LNCAP (cell line): ENCODE measurements at regions not wholly inside any gene's neighbourhood (a gene's known extent, or its start where the extent isn't known, plus 50 kb on each side); places are given as distances from the start of the nearest gene placed in this dataset.

Source experiments
- TF ChIP-seq, protein P1 (sequence below): fragments of 450-650 bp; IDR thresholded peaks from 2 replicates; pipeline ENCODE4 v1.5.1; 2017; ENCODE audit warnings: mild to moderate bottlenecking

DNA sequence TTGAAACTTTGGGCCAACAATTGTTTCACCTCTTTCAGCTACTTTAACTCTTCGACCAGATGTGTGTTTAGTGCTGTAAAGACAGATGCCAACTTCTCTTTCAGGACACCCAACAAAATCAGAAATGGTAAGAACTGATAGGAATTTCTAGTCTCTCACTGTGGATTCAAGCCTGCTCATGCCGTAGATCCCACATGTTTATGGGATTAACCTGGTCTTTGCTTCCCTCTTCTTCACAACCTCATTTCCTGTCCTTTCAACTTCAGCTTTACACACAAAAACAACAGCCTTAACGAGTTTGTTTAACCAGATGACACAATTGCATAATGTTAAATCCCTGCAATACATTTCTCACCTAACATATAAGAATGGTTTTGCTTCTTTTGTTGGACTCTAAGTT is 1031.9 kb upstream of the LRFN5 start:
- TF ChIP-seq, protein P1, sequence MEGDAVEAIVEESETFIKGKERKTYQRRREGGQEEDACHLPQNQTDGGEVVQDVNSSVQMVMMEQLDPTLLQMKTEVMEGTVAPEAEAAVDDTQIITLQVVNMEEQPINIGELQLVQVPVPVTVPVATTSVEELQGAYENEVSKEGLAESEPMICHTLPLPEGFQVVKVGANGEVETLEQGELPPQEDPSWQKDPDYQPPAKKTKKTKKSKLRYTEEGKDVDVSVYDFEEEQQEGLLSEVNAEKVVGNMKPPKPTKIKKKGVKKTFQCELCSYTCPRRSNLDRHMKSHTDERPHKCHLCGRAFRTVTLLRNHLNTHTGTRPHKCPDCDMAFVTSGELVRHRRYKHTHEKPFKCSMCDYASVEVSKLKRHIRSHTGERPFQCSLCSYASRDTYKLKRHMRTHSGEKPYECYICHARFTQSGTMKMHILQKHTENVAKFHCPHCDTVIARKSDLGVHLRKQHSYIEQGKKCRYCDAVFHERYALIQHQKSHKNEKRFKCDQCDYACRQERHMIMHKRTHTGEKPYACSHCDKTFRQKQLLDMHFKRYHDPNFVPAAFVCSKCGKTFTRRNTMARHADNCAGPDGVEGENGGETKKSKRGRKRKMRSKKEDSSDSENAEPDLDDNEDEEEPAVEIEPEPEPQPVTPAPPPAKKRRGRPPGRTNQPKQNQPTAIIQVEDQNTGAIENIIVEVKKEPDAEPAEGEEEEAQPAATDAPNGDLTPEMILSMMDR, result no peak

DNA sequence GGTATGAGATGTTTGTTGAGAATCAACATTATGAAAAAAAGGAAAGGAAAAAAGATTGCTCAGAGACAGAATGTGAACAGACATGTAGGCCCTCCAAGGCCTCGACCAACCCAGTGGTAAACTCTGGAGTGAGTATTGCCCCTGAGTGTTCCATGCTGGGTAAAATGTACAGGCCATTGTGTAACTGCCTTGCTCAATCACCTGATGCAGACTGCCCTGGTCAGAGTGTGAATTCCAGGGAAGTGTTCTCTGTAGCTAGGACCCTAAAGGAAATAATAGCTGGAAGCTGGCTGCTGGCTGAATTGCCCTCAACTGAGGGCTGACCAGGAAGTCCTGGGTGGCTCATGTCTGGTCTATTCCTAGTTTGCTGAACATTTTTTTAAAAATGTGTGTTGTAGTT is 1081.4 kb upstream of the LRFN5 start:
- TF ChIP-seq, protein P1, result no peak

DNA sequence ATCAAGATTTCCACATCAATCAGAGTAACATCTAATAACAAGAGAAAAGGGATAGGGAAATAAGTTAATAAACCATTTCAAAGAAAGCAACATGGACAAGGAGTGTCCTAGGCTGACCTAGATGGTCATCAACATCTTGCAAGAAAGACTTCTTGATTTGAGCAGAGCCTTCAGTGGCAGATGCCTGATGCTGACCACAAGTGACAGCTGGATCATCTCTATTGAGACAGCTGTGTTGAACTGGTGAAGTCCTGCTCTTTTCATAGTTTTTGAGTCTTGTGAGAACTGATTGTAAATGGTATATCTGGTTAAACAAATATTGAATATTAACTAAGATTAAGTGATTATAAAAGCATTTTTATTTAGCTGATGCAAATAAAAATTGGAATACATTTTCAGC is 1083.6 kb upstream of the LRFN5 start:
- TF ChIP-seq, protein P1, result no peak

DNA sequence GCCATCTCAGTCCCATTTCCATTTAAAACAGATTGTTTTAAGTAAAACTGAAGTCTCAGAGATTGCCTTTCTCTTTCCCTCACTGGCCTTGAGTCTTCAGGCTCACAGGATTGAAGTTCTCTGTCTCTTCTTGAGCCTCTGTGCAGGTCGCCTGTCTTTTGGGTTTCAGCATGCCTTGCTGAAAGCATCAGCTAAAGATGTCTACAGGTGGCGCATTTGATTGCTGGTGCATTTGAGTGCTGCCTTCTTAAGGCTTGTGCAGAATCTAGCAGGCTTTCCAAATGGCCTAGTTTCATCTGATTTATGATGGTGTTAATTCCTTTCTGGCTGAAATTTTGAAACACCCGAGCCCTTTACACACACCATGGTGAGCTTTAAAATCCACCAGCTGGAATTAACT is 1062.2 kb upstream of the FBXO33 start:
- TF ChIP-seq, protein P1, result no peak

DNA sequence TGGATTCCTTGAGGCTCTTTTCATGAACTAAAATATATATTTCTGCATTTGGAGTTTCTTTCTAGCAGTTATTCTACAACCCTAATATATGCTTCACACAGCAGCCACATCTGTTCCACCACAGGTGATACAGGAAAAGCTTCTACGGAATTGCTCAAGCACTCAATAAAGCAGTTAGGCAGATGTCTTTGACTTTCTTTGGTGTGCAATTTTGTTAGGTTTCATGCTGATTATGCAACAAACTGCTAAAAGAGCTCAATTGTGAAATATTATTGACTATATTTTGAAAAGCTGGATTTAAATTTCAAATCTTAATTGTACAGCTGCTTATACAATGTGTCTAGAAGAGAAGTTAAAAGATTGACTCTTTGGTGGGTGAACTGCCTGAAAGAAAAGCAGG is 1055.6 kb upstream of the FBXO33 start:
- TF ChIP-seq, protein P1, result no peak

DNA sequence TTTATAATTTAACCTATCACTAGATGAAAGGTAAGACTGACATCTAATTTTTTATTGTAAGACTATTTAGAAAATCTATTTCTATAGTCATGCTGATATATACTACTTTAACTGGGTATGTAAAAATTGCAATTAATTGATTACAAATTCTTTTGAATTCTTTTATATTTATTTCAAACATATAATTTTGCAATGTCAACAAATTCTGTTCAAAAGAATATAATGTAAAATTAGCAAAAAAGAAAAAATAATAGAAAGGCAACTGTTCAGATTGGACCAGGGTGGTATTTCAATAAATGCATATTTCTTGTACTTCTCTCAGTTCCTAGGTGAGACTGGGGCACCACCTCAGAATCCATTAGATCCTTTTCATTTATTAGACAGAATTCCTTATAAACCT is 1053.5 kb upstream of the FBXO33 start:
- TF ChIP-seq, protein P1, result no peak

DNA sequence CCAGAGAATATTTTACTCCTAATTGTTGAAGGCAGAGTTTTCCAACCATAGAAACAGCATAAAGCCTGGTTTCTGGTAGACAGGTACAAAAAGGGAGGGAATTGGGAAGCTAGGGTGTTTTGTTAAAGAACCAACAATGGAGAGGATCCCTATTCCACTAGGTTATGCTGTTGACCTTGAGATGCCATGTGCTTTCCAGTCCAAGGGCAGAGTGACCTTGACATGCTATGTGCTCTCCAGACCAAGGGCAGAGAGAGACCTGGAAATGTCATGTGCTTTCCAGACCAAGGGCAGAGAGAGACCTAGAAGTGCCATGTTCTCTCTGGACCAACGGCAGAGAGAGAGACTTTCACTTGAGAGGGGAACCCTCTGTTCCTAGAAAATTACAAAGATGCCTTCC is 1043.8 kb upstream of the FBXO33 start:
- TF ChIP-seq, protein P1, result no peak

DNA sequence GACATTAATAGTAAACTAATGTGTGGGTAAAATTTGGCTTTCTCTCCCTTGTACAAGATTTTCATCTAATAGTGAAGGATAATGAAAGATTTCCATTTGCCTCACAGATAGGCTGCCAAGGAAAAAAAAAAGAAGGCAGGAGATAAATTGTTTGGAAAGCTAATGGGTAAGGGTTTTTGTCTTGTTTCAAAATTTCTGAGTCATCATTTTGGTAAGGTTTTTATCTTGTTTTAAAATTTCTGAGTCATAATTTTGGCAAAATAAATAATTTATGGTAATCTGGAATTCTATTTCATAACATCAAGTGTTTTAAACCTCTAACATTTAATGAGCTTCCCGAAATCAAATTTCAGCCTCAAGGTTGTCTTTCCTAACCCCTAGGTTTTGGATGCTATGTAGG is 1035.7 kb upstream of the FBXO33 start:
- TF ChIP-seq, protein P1, result no peak
